ENCODE measurements at regions not wholly inside any gene's neighbourhood (a gene's known extent, or its start where the extent isn't known, plus 50 kb on each side); places are given as distances from the start of the nearest gene placed in this dataset.

DNA sequence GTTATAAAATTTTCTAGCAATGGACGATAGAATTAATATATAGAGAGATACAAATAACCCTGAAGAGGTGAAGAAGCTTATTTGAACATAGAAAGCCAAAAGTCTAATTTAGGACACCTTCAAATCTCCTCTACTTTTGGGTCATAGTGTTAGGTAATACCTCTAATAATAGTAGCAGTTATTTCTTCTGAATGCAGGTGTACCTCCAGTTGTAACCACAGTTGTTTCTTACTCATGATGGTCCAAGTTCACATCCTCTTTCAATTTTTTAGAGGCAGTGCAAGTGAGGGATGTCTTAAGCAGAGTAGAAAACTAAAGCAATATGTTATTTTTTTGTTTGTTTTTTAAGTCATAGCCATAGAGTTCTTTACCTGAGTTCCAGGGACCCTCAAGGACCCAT is 429.5 kb downstream of the CCDC85A start:
- no peak for DNase-seq (ENCODE audit: low read depth)

DNA sequence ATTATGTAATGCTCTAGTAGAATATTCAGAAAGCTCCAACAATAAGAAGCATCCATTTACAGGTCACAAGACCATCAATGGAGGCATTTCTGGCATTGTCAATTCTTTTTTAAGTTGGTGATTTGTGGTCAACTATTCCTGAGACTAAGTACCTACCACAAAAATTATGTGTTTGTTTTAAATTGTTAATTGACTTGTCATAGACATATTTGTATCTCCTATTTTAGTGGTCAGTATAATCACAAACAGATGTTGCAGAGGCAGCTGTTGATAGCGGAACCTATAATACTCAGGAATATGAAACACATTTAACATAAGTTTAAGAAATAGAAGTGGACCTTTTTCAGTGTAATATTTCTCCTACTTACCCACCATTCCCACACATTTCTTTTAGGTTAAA is 430.1 kb downstream of the CCDC85A start:
- DNase-seq (ENCODE audit: low read depth), result peak; percentile 74

- DNase-seq (ENCODE audit: low read depth), result no peak
Measured at GRCh38 chr2:56615760-56616159, 432.0 kb downstream of the CCDC85A start.

- no peak for DNase-seq (ENCODE audit: low read depth)
Measured at GRCh38 chr2:56624181-56624580, 440.4 kb downstream of the CCDC85A start.

GRCh38 chr2:56626927-56627326 is 443.1 kb downstream of the CCDC85A start:
- no peak for DNase-seq (ENCODE audit: low read depth)

DNA sequence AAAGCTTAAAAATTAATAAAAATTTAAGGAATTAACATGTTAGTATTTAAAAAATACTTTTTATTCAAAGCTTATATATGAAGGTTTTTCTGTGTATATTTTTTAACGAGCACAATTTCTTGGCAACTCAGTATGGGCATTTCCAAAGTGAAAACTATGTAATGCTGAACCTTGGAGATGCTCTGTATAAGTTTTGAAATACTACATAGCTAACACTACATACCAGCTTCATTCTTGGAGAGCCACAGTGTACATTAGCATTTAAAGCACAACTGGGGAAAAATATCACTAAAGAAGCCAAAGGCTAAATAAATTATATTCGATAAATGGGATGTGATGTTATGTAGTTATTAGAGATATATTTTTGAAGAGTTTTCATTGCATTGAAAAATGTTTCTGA is 446.5 kb downstream of the CCDC85A start:
- no peak for DNase-seq (ENCODE audit: low read depth)

DNA sequence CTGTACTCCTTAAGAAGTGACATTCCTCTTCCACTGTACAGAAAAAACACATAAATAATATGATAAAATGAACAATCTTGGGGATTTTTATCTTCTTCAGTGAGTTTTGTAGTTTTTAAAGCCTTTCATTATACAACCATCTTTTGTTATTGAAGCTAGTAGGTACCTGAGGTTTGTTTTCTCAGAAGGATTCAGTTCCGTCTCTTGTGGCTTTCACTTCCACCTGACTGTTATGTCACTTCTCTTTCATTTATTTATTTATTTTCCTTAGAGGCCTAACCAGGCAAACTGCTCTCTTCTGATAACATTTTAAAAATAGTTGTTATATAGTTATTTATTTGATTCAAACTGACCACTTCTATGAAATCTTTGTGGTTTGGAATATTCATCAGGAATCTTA is 464.2 kb downstream of the CCDC85A start:
- no peak for DNase-seq (ENCODE audit: low read depth)

DNA sequence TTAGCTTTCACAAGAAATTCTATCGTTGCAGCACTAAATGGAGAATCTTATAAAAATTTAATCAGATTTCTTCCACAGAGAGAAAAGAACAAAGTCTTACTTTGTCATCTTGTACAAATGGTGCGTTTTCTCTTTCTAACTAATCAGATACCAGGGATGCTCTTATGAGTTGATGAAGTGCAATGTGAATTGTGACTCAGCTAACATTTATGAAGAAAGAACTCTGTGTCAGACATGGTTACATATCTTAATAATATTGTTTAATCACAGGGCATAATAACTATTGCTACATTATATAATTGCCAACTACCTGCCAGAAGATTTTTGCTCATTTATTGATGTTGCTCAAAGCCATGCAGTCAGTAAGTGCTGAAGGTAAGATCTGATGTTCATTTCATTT is 465.0 kb downstream of the CCDC85A start:
- DNase-seq (ENCODE audit: low read depth), result no peak

DNA sequence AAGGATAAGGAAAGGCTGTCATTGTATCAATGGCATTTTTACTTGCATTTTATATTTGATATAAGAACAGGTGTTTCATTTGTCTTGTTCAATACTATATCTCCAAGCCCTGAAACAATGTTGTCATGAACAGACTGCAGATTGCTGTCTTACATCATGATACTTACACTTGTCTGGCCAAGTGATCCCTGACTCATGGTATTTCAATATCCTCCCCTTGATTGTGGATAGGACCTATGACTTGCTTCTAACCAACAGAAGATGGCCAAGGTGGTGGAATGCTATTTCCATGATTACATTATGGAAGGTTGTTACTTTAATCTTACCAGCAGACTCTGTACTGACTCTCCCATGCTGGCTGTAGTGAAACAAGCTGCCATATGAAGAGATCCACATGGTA is 471.1 kb downstream of the CCDC85A start:
- DNase-seq (ENCODE audit: low read depth), result no peak

GRCh38 chr2:56656826-56657225 is 473.0 kb downstream of the CCDC85A start:
- DNase-seq (ENCODE audit: low read depth), result peak; percentile 60

GRCh38 chr2:56666777-56667176 is 483.0 kb downstream of the CCDC85A start:
- no peak for DNase-seq (ENCODE audit: low read depth)

DNA sequence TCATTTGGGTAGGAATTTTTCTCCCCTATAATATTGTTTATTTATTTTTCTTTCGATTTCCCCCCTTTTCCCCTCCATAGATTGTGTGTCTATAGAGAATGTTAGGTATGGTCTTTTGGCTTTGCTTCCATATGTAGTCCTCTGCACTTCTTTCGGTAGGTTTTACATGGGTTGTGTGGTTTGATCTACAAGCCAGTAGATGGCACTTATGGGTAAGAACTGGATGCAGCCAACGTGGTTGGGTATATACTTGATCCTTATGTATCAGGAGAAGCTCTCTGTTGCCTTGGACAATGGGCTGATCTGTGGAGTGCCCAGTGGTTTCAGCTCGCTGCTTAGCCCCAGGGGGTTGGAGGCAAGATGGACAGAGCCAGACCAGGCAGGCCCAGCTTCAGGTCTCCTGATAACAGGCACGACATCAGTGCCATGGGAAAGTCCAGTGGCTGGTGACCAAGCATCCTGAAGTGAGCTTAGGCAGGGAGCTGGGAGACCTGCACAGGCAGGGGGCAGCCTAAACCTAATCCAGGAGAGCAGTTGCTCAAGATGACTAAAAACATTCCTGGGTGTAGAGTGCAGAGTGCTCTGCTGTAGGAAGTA is 488.3 kb downstream of the CCDC85A start:
- no peak for DNase-seq (ENCODE audit: low read depth)

DNA sequence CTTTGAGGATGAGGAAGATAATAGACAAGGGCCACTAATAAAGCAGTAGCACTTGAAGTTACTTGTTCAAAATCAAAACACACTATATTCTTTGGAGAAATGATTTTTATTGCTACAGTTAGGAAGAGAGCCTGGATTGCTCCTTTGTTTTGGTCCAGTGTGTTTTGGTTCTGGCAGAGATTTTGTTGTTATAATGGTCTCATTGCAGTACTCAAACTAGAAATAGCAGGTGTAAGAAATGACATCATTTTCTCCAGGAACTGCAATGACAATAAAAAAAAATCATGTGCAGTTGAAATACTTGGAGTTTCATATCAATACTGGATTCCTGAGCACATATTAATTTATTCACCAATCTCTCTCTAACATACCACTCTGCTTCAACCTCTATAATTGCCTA is 490.3 kb downstream of the CCDC85A start:
- DNase-seq (ENCODE audit: low read depth), result no peak

GRCh38 chr2:56676966-56677365 is 493.2 kb downstream of the CCDC85A start:
- no peak for DNase-seq (ENCODE audit: low read depth)

DNA sequence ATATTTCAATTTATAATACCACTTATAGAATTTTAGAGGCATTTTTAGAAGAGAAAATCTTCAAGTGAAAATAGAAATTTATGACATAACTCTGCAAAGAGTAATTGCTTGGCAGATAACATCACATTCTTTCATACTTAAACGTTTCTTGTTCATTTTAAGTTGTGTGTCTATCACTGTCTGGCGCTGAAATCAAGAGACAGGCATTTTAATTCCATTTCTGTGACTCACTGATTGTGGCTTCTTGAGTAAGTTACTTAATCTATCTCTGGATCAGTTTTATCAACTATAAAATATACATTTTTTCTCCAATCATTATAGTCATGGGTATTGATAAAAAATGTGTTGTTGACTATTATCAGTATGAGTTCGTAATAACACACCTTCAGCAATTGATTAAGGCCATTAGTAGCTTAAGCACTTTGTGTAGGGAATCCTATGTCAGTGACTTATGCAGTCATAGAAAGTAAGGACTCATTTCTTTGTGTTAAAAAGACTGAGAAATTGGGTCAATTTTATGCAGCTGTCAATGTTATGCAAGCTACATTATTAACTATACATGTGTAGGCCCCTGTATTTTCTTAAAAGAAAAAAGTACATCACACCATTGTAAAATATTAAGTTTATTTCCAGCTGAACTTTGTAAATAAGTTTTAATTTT is 497.3 kb downstream of the CCDC85A start:
- DNase-seq (ENCODE audit: low read depth), result peak; percentile 79

DNA sequence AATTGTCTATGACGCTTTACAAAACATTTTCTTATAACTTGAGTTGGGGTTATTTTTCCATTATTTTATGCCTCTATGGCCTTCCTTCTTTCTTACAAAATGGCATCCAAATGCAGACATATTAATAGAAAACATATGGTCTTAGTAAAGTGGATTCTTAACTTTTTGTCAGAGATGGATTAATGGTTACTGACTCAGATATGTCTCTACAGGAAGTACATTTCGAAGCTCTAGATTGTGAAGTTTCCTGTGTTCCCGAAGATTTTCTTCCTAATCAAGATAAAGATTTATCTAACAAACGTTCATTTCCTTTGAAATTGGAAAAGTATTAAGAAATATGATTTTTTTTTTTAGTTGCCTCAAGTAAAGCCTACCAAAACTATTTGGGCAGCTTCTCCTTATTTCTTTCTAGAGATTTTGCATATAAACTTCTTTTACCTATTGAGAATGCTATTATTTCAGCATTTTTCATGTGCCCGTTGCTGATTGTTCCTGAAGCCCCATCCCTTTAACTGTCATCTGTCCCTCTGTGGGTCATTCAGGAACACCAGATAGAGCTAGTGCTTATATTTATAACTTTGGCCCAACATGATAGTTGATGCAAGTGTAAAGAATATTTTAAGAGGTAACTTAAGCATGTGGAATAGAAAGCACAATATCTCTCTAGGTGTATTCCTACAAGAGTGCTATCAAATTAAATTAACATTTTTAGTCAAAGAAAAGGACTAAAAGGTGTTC is 498.0 kb downstream of the CCDC85A start:
- DNase-seq (ENCODE audit: low read depth), result peak; percentile 18

- no peak for DNase-seq (ENCODE audit: low read depth)
Measured at GRCh38 chr2:56682397-56682760, 498.6 kb downstream of the CCDC85A start.

- DNase-seq (ENCODE audit: low read depth), result no peak
Measured at GRCh38 chr2:56684327-56684726, 500.5 kb downstream of the CCDC85A start.

DNA sequence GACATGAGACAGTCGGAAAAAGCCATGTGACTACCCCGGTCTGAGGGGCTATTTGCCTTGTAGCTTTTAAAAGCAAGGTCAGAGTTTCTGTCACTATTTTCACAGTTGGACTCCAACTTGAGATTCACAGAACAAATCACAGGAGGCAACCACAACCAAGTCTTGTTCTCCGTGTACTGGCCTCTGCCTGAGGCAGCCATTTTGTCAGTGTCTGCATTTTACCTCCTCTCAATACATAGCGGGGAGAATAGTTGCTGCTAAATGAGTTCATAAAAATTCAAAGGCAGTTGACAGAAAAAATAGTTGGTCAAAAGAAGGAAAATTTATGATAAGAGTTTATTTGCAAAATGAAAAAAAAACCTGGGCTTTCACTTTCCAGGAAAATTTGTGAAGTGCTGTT is 501.4 kb downstream of the CCDC85A start:
- no peak for DNase-seq (ENCODE audit: low read depth)

GRCh38 chr2:56687169-56687568 is 503.4 kb downstream of the CCDC85A start:
- peak; percentile 73 for DNase-seq (ENCODE audit: low read depth)

DNA sequence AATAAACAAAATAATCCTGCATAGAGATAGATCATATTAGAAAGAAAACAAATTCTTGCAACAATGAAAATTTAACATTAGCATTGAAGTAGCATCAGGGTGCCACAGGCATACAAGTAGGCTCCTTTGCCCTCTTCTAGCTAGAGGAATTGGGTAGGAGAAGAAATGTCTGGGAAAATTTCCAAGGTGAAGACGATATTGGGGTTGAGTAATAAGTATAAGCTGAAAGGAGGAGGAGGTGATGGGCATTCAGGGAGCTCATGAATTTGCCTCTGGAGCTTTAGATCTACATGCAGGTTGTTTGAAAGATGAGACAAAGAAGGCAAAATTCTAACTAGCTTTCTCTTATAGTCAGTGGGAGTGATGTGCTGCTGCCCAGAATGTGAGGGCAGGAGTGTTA is 504.9 kb downstream of the CCDC85A start:
- no peak for DNase-seq (ENCODE audit: low read depth)

- no peak for DNase-seq (ENCODE audit: low read depth)
Measured at GRCh38 chr2:56693501-56693900, 509.7 kb downstream of the CCDC85A start.

- DNase-seq (ENCODE audit: low read depth), result no peak
Measured at GRCh38 chr2:56703001-56703400, 519.2 kb downstream of the CCDC85A start.
